D341Med (cell line): ENCODE measurements at regions not wholly inside any gene's neighbourhood (a gene's known extent, or its start where the extent isn't known, plus 50 kb on each side); places are given as distances from the start of the nearest gene placed in this dataset.

ENCODE experiments used
- DNase-seq: peaks from one replicate; pipeline ENCODE4 v3.0.0; 2012; ENCODE audit warnings: low spot score

DNA sequence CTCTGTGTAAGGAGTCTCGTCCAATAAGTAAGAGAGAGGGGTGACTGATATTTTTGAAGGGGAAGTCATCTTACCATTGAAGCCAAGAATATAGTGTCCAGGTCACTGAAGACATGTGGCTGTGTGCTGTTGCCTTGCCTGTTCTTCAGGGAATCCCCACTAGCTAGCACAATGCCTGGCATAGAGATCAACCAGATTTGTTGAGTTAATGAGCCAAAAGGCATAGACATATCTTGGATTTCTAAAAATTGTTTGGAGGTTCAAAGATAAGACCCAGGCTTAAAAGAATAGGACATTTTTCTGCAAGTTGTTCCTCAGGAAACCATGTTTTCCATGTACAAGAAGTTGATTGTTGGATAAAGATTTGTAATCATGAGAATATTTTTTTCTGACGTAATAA is 119.3 kb upstream of the DKK2 start:
- no peak for DNase-seq

DNA sequence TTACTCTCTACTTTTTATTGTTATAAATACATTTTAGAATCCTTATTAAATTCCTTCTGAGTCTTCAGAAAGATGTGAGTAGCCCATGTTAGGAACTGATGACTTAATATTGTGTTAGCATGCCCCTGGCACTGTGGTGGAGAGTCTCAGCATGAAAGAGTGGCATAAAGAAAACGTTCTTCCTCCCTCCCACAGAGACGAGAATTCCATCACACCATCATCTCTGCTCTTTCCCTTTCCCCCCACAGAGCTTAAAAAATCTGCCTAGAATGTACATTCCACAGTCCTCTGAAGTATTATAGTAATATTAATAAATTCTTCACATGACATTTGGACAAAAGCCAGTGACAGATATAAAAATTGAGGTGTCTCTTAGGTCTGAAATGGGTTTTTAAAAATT is 117.8 kb upstream of the DKK2 start:
- DNase-seq, result no peak

DNA sequence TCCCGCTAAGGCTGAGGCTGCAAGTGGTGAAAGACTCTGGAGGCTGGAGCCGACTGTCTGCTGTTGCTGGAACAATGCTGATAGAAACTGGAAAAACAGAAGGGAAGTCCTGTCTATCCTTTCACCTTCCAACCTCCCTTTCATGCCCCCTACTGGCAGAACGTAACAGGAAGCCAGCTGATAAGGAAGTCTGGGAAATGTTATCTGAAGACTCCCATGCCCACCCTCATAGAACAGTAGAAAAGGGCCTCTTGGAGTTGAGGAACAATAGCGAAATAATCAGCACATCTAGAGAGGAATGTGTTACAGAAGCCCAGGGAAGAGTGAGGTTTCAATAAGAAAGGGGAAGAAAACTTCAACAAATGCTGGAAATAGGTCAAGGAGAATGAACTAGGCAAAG is 117.1 kb upstream of the DKK2 start:
- peak; percentile 22 for DNase-seq

DNA sequence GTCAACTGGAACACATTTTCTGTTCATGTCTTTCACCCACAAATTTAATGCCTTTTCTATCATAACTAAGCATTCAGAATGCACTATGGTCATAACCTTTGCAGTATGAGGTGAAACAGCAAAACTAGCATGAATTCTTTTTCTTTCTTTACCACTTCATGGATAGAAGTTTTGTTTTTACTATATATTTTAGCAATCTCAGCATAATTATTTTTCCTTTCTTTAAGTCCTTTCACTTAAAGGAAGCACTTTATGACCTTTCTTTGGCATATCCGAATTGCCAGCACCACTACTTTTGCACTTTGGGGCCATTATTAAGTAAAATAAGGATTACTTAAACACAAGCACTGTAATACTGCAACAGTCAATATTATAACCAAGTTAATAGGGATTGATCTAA is 115.1 kb upstream of the DKK2 start:
- no peak for DNase-seq

DNA sequence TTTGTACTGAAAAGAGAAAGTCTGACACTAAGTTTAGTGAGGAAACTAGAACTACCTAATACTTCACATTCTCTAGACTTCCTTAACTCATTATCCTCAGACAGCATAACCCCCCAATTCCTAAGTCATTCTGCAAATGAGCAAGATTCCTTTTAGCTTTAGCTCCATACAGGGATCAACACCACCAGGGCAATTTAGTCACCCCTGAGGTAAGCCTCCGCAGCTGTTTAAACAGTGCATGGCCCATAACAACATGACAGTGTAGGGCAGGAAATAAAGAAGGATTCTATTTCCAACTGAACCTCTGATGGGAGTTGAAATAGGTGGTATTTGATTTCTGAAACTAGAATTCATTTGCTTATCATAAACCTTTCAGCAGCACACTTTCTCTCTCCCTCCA is 112.8 kb upstream of the DKK2 start:
- DNase-seq, result no peak

DNA sequence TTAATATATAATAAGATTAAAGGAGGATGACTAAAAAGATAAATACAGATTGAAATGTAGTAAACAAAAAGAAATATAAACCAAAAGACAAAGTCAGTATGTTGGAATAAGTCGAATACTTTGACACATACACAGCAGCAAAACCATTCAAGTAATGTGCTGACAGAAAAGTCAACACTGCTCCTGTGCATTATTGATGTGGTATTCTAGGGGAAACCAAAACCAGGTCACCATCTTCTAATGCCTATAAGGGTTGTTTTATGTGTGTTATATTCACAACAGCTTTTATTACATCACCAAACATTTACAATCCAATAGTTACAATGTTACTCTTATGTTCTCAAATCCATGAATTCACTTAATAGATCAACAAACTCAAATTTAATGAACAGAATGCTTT is 111.8 kb upstream of the DKK2 start:
- DNase-seq, result no peak

DNA sequence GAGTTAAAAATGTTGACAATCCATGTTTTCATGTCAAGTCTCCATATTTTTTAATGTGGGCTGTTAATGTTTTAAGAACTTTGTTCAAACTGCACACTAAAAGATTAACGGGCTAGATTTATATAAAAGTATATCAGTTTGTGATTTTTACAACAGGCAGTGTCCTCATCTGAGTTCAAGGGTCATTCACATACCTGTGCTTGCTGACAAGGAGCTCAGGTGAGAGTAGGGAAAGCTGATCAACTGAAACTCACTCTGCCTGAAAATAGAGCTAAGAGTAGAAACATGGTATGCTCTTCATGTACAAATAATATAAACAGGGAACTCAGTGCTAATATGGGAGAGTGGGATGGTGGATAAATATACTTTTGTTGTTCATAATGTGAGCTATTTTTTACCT is 102.3 kb upstream of the DKK2 start:
- no peak for DNase-seq

DNA sequence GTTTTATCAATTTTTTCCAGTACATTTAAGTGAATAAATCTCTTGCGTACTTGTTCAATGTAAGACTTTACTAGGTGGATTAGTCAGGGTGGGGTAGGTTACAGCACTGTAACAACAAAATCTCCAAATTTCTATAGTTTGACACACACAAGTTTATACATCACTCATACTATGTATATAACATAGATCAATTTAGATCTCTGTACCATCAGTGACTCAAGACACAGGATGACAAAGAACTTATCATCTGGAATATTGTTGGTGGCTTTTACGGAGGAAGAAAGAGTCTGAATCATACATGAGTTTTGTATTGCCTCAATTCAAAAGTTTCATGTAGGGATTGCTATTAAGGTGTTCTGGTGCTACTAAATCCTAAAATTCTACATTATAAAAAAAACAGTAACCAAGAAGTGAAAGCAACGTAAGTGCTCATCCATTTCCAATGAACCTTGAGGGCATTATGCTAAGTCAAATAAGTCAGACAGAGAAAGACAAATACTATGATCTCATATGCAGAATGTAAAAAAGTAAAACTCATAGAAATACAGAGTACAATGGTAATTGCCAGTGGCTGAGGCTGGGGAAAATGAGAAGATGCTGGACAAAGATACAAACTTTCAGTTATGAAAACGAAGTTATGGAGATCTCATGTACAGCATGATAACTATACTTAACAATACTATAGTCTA is 98.0 kb upstream of the DKK2 start:
- DNase-seq, result no peak

DNA sequence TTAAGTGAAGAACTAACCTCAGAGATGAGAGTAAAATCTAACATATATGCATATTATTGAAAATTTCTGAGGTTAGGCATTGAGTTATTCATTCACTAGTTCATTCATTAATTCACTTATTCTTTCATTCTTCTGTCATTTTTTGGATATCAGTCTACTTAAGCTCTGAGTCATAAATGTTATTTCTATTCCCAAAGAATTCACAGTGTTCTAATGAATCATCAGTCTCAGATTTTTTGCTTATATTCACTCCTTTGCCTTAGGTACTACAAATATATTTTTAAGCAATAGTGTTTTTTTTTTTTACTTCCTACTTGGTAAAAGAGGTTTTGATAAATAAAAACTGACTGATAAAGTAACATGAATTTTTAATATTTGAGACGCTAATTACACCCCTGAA is 95.2 kb upstream of the DKK2 start:
- DNase-seq, result no peak

DNA sequence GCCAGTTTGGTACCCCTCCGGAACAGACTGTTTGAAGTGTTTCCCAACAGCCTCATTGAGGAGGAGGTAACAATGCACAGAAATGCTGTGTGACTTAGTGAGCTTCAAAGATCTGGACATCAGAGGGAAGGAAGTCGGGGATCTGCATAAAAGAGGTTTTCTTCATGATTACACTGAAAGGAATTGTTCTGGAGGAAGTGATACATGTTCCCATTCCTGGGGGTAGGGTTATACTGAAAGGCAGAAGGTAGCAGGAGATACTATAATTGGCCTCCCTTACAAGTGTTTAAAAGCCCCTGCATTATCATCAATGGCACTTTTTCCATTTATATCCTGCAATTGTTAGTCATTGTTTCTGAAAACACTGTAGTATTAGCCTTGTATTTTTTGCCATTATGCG is 94.0 kb upstream of the DKK2 start:
- DNase-seq, result no peak

DNA sequence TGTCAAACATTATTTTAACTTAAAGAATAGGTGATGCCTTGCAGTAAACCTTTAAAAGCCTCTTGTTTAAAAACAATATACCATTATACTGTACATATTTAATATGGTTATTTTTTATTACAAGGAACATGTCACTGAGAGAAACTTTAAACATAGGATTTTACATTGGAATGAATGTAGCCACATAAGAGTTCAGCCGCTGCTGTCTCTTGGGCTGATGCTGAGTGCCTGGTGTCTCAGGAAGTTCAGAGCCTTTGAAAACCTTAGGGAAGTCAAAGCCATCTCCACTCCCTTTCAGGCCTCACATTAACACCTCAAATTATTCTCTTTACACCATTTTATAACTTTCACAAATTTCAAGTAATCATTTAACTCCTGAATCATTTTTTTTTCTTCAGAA is 93.5 kb upstream of the DKK2 start:
- no peak for DNase-seq

DNA sequence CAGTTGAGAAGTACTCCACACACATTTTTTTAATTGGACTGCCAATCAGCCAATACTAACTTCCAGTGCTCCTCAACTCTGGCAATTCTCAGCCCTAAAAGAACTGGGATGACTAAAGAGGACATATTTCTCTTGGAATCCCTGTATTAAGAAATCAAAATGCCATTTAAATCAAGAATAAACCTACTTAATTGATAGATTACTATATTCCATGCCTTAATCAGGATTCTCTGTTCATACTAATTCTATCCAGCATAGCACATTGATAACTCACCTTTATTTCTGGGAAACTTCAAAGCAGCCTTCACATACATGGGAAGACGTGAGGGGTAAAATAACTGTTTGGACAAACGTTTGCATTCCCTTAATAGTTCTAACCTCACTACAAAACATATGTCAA is 93.0 kb upstream of the DKK2 start:
- DNase-seq, result no peak

DNA sequence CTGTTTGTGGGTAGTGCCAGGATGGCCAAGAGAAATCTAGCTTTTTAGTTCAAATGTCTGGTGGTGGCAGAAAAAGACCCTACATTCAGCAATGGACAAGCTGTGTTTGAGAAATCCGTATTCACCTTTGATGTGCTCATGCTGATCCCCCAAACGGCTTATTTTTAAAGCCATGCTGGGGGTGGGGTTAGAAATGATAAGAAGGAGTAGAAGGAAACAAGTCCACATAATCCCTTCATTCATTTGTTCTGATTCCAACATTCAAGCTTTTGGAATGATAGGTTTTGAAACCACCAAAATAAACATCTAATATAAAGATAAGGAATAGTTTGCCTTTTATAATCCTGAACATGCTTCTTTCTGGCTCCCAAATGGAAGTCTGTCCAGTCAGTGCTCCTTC is 92.0 kb upstream of the DKK2 start:
- no peak for DNase-seq

DNA sequence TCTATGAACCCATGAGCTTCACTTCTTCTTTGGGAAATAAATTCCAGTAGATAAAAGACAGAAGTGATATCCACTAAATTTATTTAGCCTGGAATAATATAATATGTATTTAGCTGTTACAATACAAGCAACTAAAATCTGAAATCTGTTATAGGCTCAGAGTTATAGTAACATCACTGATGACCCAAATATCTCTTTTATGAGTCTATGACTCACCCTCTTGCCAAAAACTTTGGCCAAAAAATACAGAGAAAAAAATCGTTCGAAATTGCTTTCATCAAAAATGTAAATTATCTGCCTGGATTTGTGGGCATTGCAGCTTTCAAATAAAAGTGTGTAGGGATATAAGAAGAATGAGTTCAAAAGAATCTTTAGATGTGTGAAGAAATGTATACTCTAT is 89.4 kb upstream of the DKK2 start:
- no peak for DNase-seq

DNA sequence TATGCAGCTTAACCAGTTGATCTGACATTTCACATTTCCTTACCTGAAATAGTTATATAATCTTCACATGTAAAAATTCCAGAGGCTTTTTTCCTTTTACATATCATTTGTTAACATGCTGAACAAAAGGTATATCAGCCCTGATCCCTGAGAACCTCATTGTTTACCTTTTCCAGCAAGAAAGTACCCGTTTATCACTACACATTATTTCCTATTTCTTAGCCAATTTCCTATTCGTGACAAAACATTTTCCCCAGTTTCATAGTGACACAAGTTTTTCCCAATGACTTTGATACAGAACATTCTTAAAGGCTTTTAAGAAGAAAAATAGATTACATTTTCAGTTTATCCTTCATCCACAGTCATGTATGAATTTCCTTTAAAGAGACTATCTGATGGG is 86.6 kb upstream of the DKK2 start:
- no peak for DNase-seq

DNA sequence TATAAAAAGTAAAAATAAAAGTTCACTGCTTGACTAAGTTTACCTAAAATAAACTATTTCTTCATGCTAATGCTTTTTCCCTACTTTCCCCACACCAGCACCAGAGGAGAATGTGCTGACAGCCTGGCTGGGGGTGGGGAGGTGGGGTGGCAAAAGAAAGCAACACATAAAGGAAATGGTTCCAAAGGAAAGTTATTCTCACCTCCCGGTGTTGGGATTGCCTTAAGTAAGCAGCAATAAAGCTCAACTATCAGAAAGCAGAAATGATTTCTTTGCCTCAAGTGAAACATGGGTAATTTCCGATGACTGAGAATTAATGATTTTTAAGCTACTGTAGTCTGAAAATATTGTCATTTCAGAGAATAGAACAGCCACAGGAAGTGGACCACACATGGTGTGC is 84.5 kb upstream of the DKK2 start:
- no peak for DNase-seq

DNA sequence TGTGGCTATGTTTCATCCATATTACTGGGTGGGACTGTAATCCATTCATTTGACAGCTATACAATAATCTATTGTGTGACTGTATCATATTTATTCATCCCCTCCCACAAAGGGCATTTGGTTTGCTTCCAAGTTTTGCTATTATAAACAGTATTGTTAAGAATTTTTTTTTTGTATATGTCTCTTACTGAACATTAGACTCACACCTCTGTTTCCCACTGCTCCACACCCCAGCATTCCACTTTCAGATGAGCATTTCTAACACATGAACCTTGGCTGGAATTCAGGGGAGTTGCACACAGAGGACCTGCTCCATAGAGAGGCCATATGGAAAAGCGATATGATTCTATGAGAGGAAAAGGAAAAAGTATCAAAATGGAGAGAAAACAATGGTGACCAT is 81.6 kb upstream of the DKK2 start:
- no peak for DNase-seq

DNA sequence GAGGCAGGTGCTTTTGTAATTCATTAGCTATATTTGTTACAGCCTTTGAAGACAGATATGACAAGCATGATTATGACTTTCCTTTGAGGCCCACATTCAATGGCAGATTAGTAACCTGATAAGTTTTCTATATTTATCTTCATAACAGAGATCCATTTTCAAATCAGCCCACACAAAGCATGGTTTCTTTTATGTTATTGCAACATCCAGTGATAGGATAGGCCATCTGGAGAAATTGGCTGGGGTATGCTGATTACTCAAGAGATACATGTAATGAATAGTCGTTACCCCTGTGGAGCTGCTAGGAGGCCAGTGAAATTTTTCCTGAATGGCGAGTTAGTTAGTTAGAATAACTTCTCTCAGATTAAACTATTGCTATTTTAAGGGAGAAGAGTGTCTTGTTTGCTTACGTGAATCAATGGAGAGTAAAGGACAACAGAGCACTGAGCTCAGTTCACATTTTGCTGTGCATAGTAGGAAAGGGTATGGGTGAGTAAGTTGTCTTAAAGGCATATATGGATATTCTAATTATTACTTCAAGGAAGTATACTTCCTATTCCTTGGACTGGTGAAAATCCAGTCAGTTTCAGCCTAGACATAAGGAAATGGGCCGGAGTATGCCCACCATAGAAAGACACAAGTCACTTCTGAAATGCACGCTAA is 79.2 kb upstream of the DKK2 start:
- no peak for DNase-seq

DNA sequence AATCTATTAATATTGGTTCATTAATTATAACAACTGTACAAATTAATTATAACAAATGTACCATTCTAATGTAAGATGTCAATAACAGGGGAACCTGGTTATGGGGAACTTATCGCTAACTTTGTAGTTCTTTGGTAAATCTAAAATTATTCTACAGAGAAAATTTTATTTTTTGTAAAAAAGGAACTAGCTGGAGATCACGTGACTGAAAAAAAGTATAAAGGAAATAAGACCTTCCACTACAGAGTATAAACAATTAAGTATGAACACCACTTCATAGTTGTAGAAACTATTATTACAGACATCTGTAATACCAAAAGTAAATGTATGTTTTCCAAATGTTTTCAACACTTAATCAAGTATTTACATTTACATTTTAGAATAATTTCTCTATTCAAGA is 77.9 kb upstream of the DKK2 start:
- no peak for DNase-seq

DNA sequence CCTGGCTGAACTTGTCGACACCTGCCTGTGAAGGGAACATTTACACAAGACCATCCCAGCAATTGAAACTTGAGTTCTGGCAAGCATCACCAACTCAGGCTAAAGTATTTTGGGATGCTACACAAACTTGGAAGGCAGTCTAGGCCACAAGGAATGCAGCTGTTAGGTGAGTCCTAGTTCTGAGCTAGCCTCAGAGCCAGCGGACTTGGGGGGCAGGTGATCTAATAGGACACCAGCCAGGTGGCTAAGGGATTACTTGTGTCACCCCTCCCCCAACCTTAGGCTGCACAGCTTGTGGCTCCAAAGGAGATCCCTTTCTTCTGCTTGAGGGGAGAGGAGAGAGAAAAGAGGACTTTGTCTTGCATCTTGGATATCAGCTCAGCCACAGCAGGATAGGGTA is 62.3 kb upstream of the DKK2 start:
- DNase-seq, result no peak

DNA sequence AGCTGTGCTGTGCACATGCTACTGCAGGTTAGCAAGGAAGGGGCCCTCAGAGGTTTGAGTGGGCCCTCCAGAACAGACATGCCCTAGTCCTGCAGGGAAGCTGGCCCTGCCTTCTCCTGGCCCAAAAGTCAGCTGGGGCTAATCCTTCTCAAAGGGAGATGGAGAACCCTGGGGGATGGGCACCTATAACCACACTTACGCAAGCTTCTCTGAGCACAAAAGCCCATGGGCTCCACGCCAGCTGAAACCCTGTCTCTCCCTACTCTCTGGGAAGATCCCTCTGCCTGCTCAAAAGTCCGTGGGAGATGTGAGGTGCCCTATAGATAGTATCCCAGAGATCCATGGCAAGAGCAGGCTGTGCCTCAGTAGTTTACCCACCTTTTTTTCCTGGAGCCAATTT is 58.9 kb upstream of the DKK2 start:
- DNase-seq, result no peak

DNA sequence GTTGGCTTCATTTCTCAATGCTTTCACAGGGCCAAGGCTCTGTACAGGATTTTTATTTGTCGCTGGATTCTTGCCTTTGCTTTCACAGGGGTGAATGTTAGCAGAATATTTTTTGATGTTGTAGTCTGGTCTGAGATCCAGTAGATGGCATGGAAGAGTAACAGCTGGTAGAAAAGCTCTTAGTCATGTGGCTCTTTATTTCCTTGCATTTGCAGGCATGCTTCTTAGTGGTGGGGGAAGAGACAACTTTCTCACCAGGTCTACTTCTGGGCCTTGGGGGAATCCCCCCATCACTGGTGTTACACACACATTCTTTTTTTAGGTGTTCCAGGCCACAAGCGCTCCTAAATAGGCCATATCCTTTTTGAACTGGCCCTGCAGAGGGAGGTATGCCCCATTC is 58.2 kb upstream of the DKK2 start:
- peak; percentile 40 for DNase-seq
